ENCODE measurements at regions not wholly inside any gene's neighbourhood (a gene's known extent, or its start where the extent isn't known, plus 50 kb on each side); places are given as distances from the start of the nearest gene placed in this dataset.

GRCh38 chr4:179313823-179314222 is 1871.6 kb upstream of the AGA start:
- DNase-seq (ENCODE audit: extremely low spot score in 2 of 2), result no peak
- Histone ChIP-seq H3K36me3 (no peaks in the 10 kb centered on the region), H3K4me1 (no peaks in the 10 kb centered on the region), H3K4me3 (no peak overlapping the region), H3K27ac (no peak overlapping the region), H3K9me3 (no peaks in the 10 kb centered on the region), H3K27me3 (no peaks in the 10 kb centered on the region)
- intact Hi-C loops (cut with DNase I), result no loop called here
- TF ChIP-seq POLR2A (IDR thresholded peaks at IDR 0.05) (no peak), CTCF (IDR thresholded peaks at IDR 0.05) (no peak), POLR2AphosphoS5 (IDR thresholded peaks at IDR 0.05; ENCODE audit: insufficient read depth in 1 of 2, low read depth in 1 of 2) (no peak)

GRCh38 chr4:179325181-179325580 is 1882.9 kb upstream of the AGA start:
- H3K4me3 ChIP-seq, result no peak overlapping the region
- no peaks in the 10 kb centered on the region for H3K9me3 ChIP-seq
- DNase-seq (ENCODE audit: extremely low spot score in 2 of 2), result no peak
- no peaks in the 10 kb centered on the region for H3K36me3 ChIP-seq
- intact Hi-C loops (cut with DNase I), result no loop called here
- H3K27me3 ChIP-seq, result no peaks in the 10 kb centered on the region
- TF ChIP-seq POLR2A (IDR thresholded peaks at IDR 0.05) (no peak), POLR2AphosphoS5 (IDR thresholded peaks at IDR 0.05; ENCODE audit: insufficient read depth in 1 of 2, low read depth in 1 of 2) (no peak), CTCF (IDR thresholded peaks at IDR 0.05) (no peak)
- H3K27ac ChIP-seq, result no peak overlapping the region
- no peaks in the 10 kb centered on the region for H3K4me1 ChIP-seq

GRCh38 chr4:179328627-179329026 is 1886.4 kb upstream of the AGA start:
- Histone ChIP-seq H3K36me3 (no peaks in the 10 kb centered on the region), H3K9me3 (no peaks in the 10 kb centered on the region), H3K4me1 (no peaks in the 10 kb centered on the region), H3K27me3 (no peaks in the 10 kb centered on the region), H3K27ac (no peak overlapping the region), H3K4me3 (no peak overlapping the region)
- intact Hi-C loops (cut with DNase I), result no loop called here
- DNase-seq (ENCODE audit: extremely low spot score in 2 of 2), result no peak
- TF ChIP-seq POLR2A (IDR thresholded peaks at IDR 0.05) (no peak), POLR2AphosphoS5 (IDR thresholded peaks at IDR 0.05; ENCODE audit: insufficient read depth in 1 of 2, low read depth in 1 of 2) (no peak), CTCF (IDR thresholded peaks at IDR 0.05) (no peak)

GRCh38 chr4:179331362-179331761 is 1889.1 kb upstream of the AGA start:
- Histone ChIP-seq H3K27me3 (no peaks in the 10 kb centered on the region), H3K36me3 (no peaks in the 10 kb centered on the region), H3K4me3 (no peak overlapping the region), H3K9me3 (no peaks in the 10 kb centered on the region), H3K4me1 (no peaks in the 10 kb centered on the region), H3K27ac (no peak overlapping the region)
- TF ChIP-seq CTCF (IDR thresholded peaks at IDR 0.05) (no peak), POLR2A (IDR thresholded peaks at IDR 0.05) (no peak), POLR2AphosphoS5 (IDR thresholded peaks at IDR 0.05; ENCODE audit: insufficient read depth in 1 of 2, low read depth in 1 of 2) (no peak)
- no peak for DNase-seq (ENCODE audit: extremely low spot score in 2 of 2)
- intact Hi-C loops (cut with DNase I), result no loop called here

GRCh38 chr4:179344861-179345260 is 1902.6 kb upstream of the AGA start:
- no peak overlapping the region for H3K27ac ChIP-seq
- TF ChIP-seq POLR2AphosphoS5 (IDR thresholded peaks at IDR 0.05; ENCODE audit: insufficient read depth in 1 of 2, low read depth in 1 of 2), result no peak
- no peak for TF ChIP-seq POLR2A (IDR thresholded peaks at IDR 0.05)
- no peak for TF ChIP-seq CTCF (IDR thresholded peaks at IDR 0.05)

More at GRCh38 chr4:179344861-179345260, 1902.6 kb upstream of the AGA start:
- no peak overlapping the region for H3K4me3 ChIP-seq
- H3K4me1 ChIP-seq, result no peaks in the 10 kb centered on the region
- intact Hi-C loops (cut with DNase I), result no loop called here
- H3K9me3 ChIP-seq, result no peaks in the 10 kb centered on the region
- H3K27me3 ChIP-seq, result no peaks in the 10 kb centered on the region
- no peak for DNase-seq (ENCODE audit: extremely low spot score in 2 of 2)
- no peaks in the 10 kb centered on the region for H3K36me3 ChIP-seq

Measured in vagina (tissue), 2 donors.